Kidney (tissue), 13 donors: ENCODE measurements at regions not wholly inside any gene's neighbourhood (a gene's known extent, or its start where the extent isn't known, plus 50 kb on each side); places are given as distances from the start of the nearest gene placed in this dataset.

Source experiments
- DNase-seq, 5 donors: peaks; one replicate each; pipeline ENCODE4 v3.0.0-alpha.2; 2013 to 2020
- FAIRE-seq: peaks from 2 replicates; lab custom pipeline; 2012; peaks lifted over from hg19 to GRCh38; lab: Jason Lieb, UNC
- H3K27ac ChIP-seq, 2 donors: one replicate each; pipeline ENCODE4 v1.7.0; 2013; ENCODE audit warnings: low read depth in 2 of 2, low read length in 2 of 2, inconsistent platforms in 1 of 2
- H3K27me3 ChIP-seq: one replicate; pipeline ENCODE4 v1.7.1; 2013; ENCODE audit warnings: low read length, inconsistent platforms; ENCODE audit not compliant: control insufficient read depth, insufficient read depth
- H3K36me3 ChIP-seq, 3 donors: one replicate each; pipeline versions ENCODE4 v1.7.0 to v1.7.1; 2013; ENCODE audit warnings: low read length in 3 of 3, control low read depth in 1 of 3, inconsistent platforms in 1 of 3; ENCODE audit not compliant: insufficient read depth in 3 of 3, control insufficient read depth in 2 of 3
- H3K4me1 ChIP-seq, 3 donors: one replicate each; pipeline versions ENCODE4 v1.7.0 to v1.7.1; 2013; ENCODE audit warnings: low read length in 3 of 3, inconsistent platforms in 1 of 3, low read depth in 1 of 3; ENCODE audit not compliant: control insufficient read depth in 2 of 3, insufficient read depth in 2 of 3
- H3K4me3 ChIP-seq, 3 donors: one replicate each; pipeline versions ENCODE4 v1.7.0 to v1.8.1; 2013; ENCODE audit warnings: low read length in 3 of 3, control low read depth in 1 of 3, inconsistent platforms in 1 of 3
- H3K9ac ChIP-seq, 3 donors: one replicate each; pipeline versions ENCODE4 v1.7.0 to v1.7.1; 2013; ENCODE audit warnings: low read length in 3 of 3, control low read depth in 1 of 3, inconsistent platforms in 1 of 3
- H3K9me3 ChIP-seq, 3 donors: one replicate each; pipeline versions ENCODE4 v1.7.0 to v1.7.1; 2013; ENCODE audit warnings: low read length in 3 of 3, control low read depth in 1 of 3, inconsistent platforms in 1 of 3; ENCODE audit not compliant: control insufficient read depth in 2 of 3, insufficient read depth in 1 of 3
- CTCF ChIP-seq: IDR thresholded peaks from 3 replicates; pipeline ENCODE4 v1.5.1; 2012; ENCODE audit warnings: mild to moderate bottlenecking, moderate library complexity, borderline replicate concordance; ENCODE audit not compliant: insufficient read depth; ENCODE audit errors: extremely low read depth
- intact Hi-C: fragments of 100-400 bp; cut with DNase I; formaldehyde crosslinking; loops from one replicate; pipeline ENCODE4 v1.11.1; 2022
- donor health status: control.
- donor health status: control.
- donor health status: control.
- donor health status: control.
- donor health status: control.
- donor health status: DM: yes; HTN: yes; CAD: no.
- donor health status: Normal renal cell carcinoma (clear cell type).

- H3K36me3 ChIP-seq = no peaks in the 10 kb centered on the region
Observed at GRCh38 chr4:8781641-8782040, 90.0 kb downstream of the HMX1 start.

GRCh38 chr4:8780596-8781368 lies 90.9 kb downstream of the HMX1 start:
- no peak overlapping the region for H3K4me3 ChIP-seq
- no peak for TF ChIP-seq CTCF
- H3K27ac ChIP-seq = no peak overlapping the region
- no peaks in the 10 kb centered on the region for H3K27me3 ChIP-seq
- no peaks in the 10 kb centered on the region for H3K9me3 ChIP-seq
- no peak for DNase-seq
- no peaks in the 10 kb centered on the region for H3K36me3 ChIP-seq
- H3K4me1 ChIP-seq = no peaks in the 10 kb centered on the region
- no peak overlapping the region for H3K9ac ChIP-seq
- no peak for FAIRE-seq
- intact Hi-C loops = no loop called here

More at GRCh38 chr4:8781641-8782040, 90.0 kb downstream of the HMX1 start:
- no peak for TF ChIP-seq CTCF
- Histone ChIP-seq H3K4me1 (no peaks in the 10 kb centered on the region), H3K27me3 (no peaks in the 10 kb centered on the region), H3K27ac (no peak overlapping the region), H3K9ac (no peak overlapping the region), H3K4me3 (no peak overlapping the region), H3K9me3 (no peaks in the 10 kb centered on the region)
- FAIRE-seq (no peak), DNase-seq (no peak)
- intact Hi-C loops = no loop called here

GRCh38 chr4:8780086-8780485 lies 91.6 kb downstream of the HMX1 start:
- DNase-seq (no peak), FAIRE-seq (no peak)
- Histone ChIP-seq H3K9me3 (no peaks in the 10 kb centered on the region), H3K4me3 (no peak overlapping the region), H3K36me3 (no peaks in the 10 kb centered on the region), H3K9ac (no peak overlapping the region), H3K4me1 (no peaks in the 10 kb centered on the region), H3K27ac (no peak overlapping the region), H3K27me3 (no peaks in the 10 kb centered on the region)
- intact Hi-C loops = no loop called here
- no peak for TF ChIP-seq CTCF
